Caco-2 (cell line): ENCODE measurements at regions not wholly inside any gene's neighbourhood (a gene's known extent, or its start where the extent isn't known, plus 50 kb on each side); places are given as distances from the start of the nearest gene placed in this dataset.

Experiments
- BruUV-seq: library from RNA; stranded (reverse); fragments of 400-500 nt; replicated peaks from 2 replicates; lab custom pipeline; 2021; lab: Mats Ljungman, UMichigan
- CTCF ChIA-PET: fragments of 300-600 bp; sonication (Branson Sonifier 250); formaldehyde crosslinking; loops from one replicate; lab custom pipeline; 2022; ENCODE audit warnings: antibody characterized with exemption; lab: Charles Lee
- POLR2A ChIA-PET: fragments of 300-600 bp; sonication (Branson Sonifier 250); formaldehyde crosslinking; loops from one replicate; lab custom pipeline; 2022; ENCODE audit warnings: antibody characterized with exemption; lab: Charles Lee
- DNase-seq, 2 experiments: peaks; one replicate each; pipeline versions ENCODE4 v3.0.0 to v3.0.0-alpha.2; 2020 to 2022
- H3K27me3 ChIP-seq: replicated peaks from 2 replicates; pipeline ENCODE4 v1.6.0; 2011; ENCODE audit warnings: low read length; ENCODE audit not compliant: control insufficient read depth, insufficient read depth
- H3K36me3 ChIP-seq: 2 replicates; pipeline ENCODE4 v1.5.1; 2011; ENCODE audit warnings: low read length; ENCODE audit not compliant: control insufficient read depth, insufficient read depth
- H3K4me1 ChIP-seq: fragments of 250-450 bp; sonication (Bioruptor Pico); 2 replicates; pipeline ENCODE4 v1.5.1; 2020; ENCODE audit warnings: mild to moderate bottlenecking
- H3K4me3 ChIP-seq: 2 replicates; pipeline ENCODE4 v1.5.1; 2011; ENCODE audit warnings: low read depth, mild to moderate bottlenecking, control low read depth, low read length
- H3K9me3 ChIP-seq: fragments of 250-450 bp; sonication (Bioruptor Pico); 2 replicates; pipeline ENCODE4 v1.5.1; 2020; ENCODE audit warnings: mild to moderate bottlenecking, moderate library complexity
- H3K27ac Mint-ChIP-seq: one replicate; pipeline ENCODE4 v1.8.0; 2022; ENCODE audit warnings: mixed read lengths; ENCODE audit not compliant: unreplicated experiment
- H3K27me3 Mint-ChIP-seq: one replicate; pipeline ENCODE4 v1.8.0; 2022; ENCODE audit warnings: mixed read lengths; ENCODE audit not compliant: insufficient read depth, unreplicated experiment
- H3K36me3 Mint-ChIP-seq: one replicate; pipeline ENCODE4 v1.8.0; 2022; ENCODE audit warnings: mild to moderate bottlenecking, mixed read lengths; ENCODE audit not compliant: insufficient read depth, unreplicated experiment
- H3K4me1 Mint-ChIP-seq: one replicate; pipeline ENCODE4 v1.8.0; 2022; ENCODE audit warnings: low read depth, mixed read lengths; ENCODE audit not compliant: unreplicated experiment
- H3K4me3 Mint-ChIP-seq: one replicate; pipeline ENCODE4 v1.8.0; 2022; ENCODE audit warnings: mild to moderate bottlenecking, moderate library complexity, mixed read lengths; ENCODE audit not compliant: unreplicated experiment
- H3K9me3 Mint-ChIP-seq: one replicate; pipeline ENCODE4 v1.8.0; 2022; ENCODE audit warnings: mixed read lengths; ENCODE audit not compliant: unreplicated experiment
- CTCF ChIP-seq, 2 experiments: fragments of 200-600 bp in 1 of 2; IDR thresholded peaks; 1 replicate in 1 of 2; 2 replicates in 1 of 2; pipeline versions ENCODE4 v1.5.1 to v1.8.0; 2011 to 2022; ENCODE audit warnings: antibody characterized with exemption in 1 of 2, control low read depth in 1 of 2, inconsistent platforms in 1 of 2, low read depth in 1 of 2, low read length in 1 of 2, mild to moderate bottlenecking in 1 of 2, moderate library complexity in 1 of 2; ENCODE audit not compliant: insufficient read depth in 1 of 2, severe bottlenecking in 1 of 2, unreplicated experiment in 1 of 2
- intact Hi-C: fragments of 100-400 bp; cut with micrococcal nuclease; formaldehyde crosslinking; loops from one replicate; pipeline ENCODE4 v1.10.0; 2022; ENCODE audit not compliant: unreplicated experiment

GRCh38 chr2:125167152-125167551 lies 1142.1 kb downstream of the CNTNAP5 start:
- Mint-ChIP-seq H3K4me3 (no peak overlapping the region), H3K36me3 (no peaks in the 10 kb centered on the region), H3K9me3 (no peaks in the 10 kb centered on the region), H3K27ac (no peak overlapping the region), H3K4me1 (no peaks in the 10 kb centered on the region), H3K27me3 (peaks cover 2% of the 10 kb centered on the region)
- H3K27me3 ChIP-seq, result no peaks in the 10 kb centered on the region
- TF ChIP-seq CTCF (IDR thresholded peaks at IDR 0.05; ENCODE audit: insufficient read depth in 1 of 2, low read depth in 1 of 2, low read length in 1 of 2, severe bottlenecking in 1 of 2, unreplicated experiment in 1 of 2), result no peak
- intact Hi-C loops, result no loop called here
- H3K4me1 ChIP-seq, result no peaks in the 10 kb centered on the region
- no TSS peak for BruUV-seq
- ChIA-PET POLR2A (no interaction called here), CTCF (no interaction called here)
- DNase-seq, result no peak
- H3K9me3 ChIP-seq, result no peaks in the 10 kb centered on the region
- H3K4me3 ChIP-seq, result no peak overlapping the region
- H3K36me3 ChIP-seq, result no peaks in the 10 kb centered on the region

DNA sequence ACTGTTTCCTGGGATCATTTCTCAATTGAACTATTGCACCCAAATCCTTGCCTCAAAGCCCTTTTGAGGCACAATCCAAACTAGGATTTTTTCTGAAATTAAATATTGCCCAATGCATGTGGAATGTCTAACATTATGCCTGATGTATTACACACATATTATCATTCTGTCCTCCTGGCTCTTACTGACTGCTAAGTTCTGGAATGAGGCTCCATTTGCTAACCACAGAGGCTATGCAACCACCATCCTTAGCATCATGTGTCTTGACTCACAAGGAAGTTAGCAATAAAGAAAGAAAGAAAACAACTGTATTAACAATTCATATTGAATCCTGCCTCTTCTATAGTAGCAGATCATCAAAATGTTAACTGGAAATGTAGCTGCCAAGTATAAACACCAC lies 1142.7 kb downstream of the CNTNAP5 start:
- Histone ChIP-seq H3K27me3 (no peaks in the 10 kb centered on the region), H3K4me3 (no peak overlapping the region), H3K9me3 (no peaks in the 10 kb centered on the region), H3K4me1 (no peaks in the 10 kb centered on the region), H3K36me3 (no peaks in the 10 kb centered on the region)
- no TSS peak for BruUV-seq
- H3K27ac Mint-ChIP-seq, result no peak overlapping the region
- ChIA-PET POLR2A (no interaction called here), CTCF (no interaction called here)
- DNase-seq, result no peak
- H3K27me3 Mint-ChIP-seq, result peaks cover 2% of the 10 kb centered on the region
- H3K4me1 Mint-ChIP-seq, result no peaks in the 10 kb centered on the region
- H3K9me3 Mint-ChIP-seq, result no peaks in the 10 kb centered on the region
- TF ChIP-seq CTCF (IDR thresholded peaks at IDR 0.05; ENCODE audit: insufficient read depth in 1 of 2, low read depth in 1 of 2, low read length in 1 of 2, severe bottlenecking in 1 of 2, unreplicated experiment in 1 of 2), result no peak
- H3K36me3 Mint-ChIP-seq, result no peaks in the 10 kb centered on the region
- H3K4me3 Mint-ChIP-seq, result no peak overlapping the region
- intact Hi-C loops, result no loop called here

GRCh38 chr2:125168442-125168841 lies 1143.4 kb downstream of the CNTNAP5 start:
- no peaks in the 10 kb centered on the region for H3K36me3 Mint-ChIP-seq
- no TSS peak for BruUV-seq
- Histone ChIP-seq H3K4me3 (no peak overlapping the region), H3K27me3 (no peaks in the 10 kb centered on the region; the same call in 1 of the 2 replicates), H3K4me1 (no peaks in the 10 kb centered on the region), H3K9me3 (no peaks in the 10 kb centered on the region), H3K36me3 (no peaks in the 10 kb centered on the region)
- no peak overlapping the region for H3K27ac Mint-ChIP-seq
- intact Hi-C loops, result no loop called here
- CTCF ChIA-PET, result no interaction called here
- H3K4me3 Mint-ChIP-seq, result no peak overlapping the region
- H3K9me3 Mint-ChIP-seq, result no peaks in the 10 kb centered on the region
- H3K4me1 Mint-ChIP-seq, result no peaks in the 10 kb centered on the region
- TF ChIP-seq CTCF (IDR thresholded peaks at IDR 0.05; ENCODE audit: insufficient read depth in 1 of 2, low read depth in 1 of 2, low read length in 1 of 2, severe bottlenecking in 1 of 2, unreplicated experiment in 1 of 2), result no peak
- no peak for DNase-seq
- H3K27me3 Mint-ChIP-seq, result peaks cover 5% of the 10 kb centered on the region
- POLR2A ChIA-PET, result no interaction called here
